ENCODE measurements at regions not wholly inside any gene's neighbourhood (a gene's known extent, or its start where the extent isn't known, plus 50 kb on each side); places are given as distances from the start of the nearest gene placed in this dataset.
"Not testable (repeated sequence)": the region's sequence is repeated elsewhere in the genome, so short reads cannot be mapped to it uniquely, and the experiment has no call there.

DNA sequence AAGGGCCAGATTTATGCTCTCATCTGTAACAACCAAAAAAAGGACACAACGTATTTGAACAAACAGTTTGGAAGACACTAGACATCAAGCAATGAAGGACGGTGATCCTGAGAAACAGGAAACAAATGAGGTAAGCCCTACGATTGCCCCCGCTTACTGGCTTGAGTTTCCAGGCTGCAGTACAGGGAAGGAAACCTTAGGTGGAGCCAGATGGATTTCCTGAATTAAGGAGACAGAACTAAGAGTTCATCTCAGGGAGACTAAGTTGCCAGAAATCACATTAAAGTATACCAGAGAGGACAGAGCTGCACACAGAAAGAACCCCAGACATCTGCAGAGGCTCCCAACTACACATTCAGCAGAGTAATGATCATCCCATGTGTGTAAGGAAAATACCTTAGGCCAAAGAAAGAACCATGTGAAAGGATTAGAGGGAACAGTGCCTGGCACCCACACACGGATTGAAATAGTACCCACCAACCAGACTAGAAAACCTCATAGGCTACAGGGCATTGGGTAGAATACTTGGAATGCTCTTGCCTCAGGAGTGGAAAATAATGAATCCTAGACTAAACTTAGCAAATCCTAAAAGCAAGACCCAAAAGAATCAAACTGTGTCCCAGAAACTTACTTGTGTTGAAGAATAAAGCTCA is 99.3 kb upstream of the NIPBL start:
- no peak for ATAC-seq
- intact Hi-C loops (cut with micrococcal nuclease): no loop called here
- peaks cover 6 to 16% (median 10%) of the 10 kb centered on the region in 5 donors for H3K27me3 Mint-ChIP-seq

DNA sequence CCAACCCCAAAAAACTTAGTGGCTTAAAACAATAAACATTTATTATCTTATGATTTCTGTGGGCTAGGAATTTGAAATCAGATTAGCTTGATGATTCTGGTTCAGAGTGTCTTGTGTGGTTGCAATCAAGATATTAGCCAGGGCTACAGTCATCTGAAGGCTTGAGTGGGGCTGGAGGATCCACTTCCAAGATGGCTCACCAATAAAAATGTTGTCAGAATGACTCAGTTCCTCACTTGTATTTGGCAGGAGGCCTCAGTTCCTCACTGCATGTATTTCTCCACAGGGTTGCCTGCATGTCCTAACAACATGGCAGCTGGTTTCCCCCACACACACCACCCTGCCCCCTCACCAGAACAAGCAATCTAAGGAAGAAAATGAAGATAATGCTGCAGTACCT is 98.2 kb upstream of the NIPBL start:
- peaks cover 6 to 14% (median 10%) of the 10 kb centered on the region in 5 donors for H3K27me3 Mint-ChIP-seq
- no peaks in the 10 kb centered on the region for H3K9me3 ChIP-seq (ENCODE audit: control insufficient read depth in 2 of 3, low read length in 3 of 3)
- ChIA-PET CTCF (no interaction called here), POLR2A (no interaction called here)
- no peak overlapping the region for H3K27ac Mint-ChIP-seq
- H3K27ac ChIP-seq (ENCODE audit: low read depth, low read length): no peak overlapping the region
- H3K4me3 ChIP-seq (ENCODE audit: low read length): no peak overlapping the region
- no peak for DNase-seq
- ATAC-seq: no peak
- no peaks in the 10 kb centered on the region for H3K36me3 Mint-ChIP-seq
- no peak overlapping the region for H3K4me3 Mint-ChIP-seq
- intact Hi-C loops (cut with micrococcal nuclease): no loop called here
- peaks cover 0 to 11% (median 0%) of the 10 kb centered on the region in 11 donors for H3K9me3 Mint-ChIP-seq
- no peaks in the 10 kb centered on the region for H3K27me3 ChIP-seq (ENCODE audit: control insufficient read depth in 2 of 2, insufficient read depth in 2 of 2, low read length in 2 of 2)
- no peaks in the 10 kb centered on the region for H3K36me3 ChIP-seq (ENCODE audit: control insufficient read depth in 2 of 3, insufficient read depth in 3 of 3, low read length in 3 of 3)
- H3K4me1 Mint-ChIP-seq: peaks cover 0 to 2% (median 0%) of the 10 kb centered on the region in 7 donors
- no peaks in the 10 kb centered on the region for H3K4me1 ChIP-seq (ENCODE audit: control insufficient read depth in 2 of 2, insufficient read depth in 2 of 2, low read length in 2 of 2)

More for the DNA sequence above, 99.3 kb upstream of the NIPBL start:
- Mint-ChIP-seq H3K27ac (no peak overlapping the region), H3K9me3 (peaks cover 0 to 11% (median 0%) of the 10 kb centered on the region in 11 donors), H3K36me3 (no peaks in the 10 kb centered on the region), H3K4me3 (no peak overlapping the region), H3K4me1 (peaks cover 0 to 2% (median 0%) of the 10 kb centered on the region in 7 donors)
- no peaks in the 10 kb centered on the region for H3K9me3 ChIP-seq (ENCODE audit: control insufficient read depth in 2 of 3, low read length in 3 of 3)
- POLR2A ChIA-PET: interaction anchor here (0.6 kb wide), 1 partner anchor 846 kb away, joined by 3 read pairs; no protein-coding TSS in a partner anchor
- DNase-seq: no peak
- no peaks in the 10 kb centered on the region for H3K27me3 ChIP-seq (ENCODE audit: control insufficient read depth in 2 of 2, insufficient read depth in 2 of 2, low read length in 2 of 2)
- H3K4me1 ChIP-seq (ENCODE audit: control insufficient read depth in 2 of 2, insufficient read depth in 2 of 2, low read length in 2 of 2): no peaks in the 10 kb centered on the region
- CTCF ChIA-PET: no interaction called here
- no peak overlapping the region for H3K4me3 ChIP-seq (ENCODE audit: low read length)
- no peak overlapping the region for H3K27ac ChIP-seq (ENCODE audit: low read depth, low read length)
- no peaks in the 10 kb centered on the region for H3K36me3 ChIP-seq (ENCODE audit: control insufficient read depth in 2 of 3, insufficient read depth in 3 of 3, low read length in 3 of 3)

DNA sequence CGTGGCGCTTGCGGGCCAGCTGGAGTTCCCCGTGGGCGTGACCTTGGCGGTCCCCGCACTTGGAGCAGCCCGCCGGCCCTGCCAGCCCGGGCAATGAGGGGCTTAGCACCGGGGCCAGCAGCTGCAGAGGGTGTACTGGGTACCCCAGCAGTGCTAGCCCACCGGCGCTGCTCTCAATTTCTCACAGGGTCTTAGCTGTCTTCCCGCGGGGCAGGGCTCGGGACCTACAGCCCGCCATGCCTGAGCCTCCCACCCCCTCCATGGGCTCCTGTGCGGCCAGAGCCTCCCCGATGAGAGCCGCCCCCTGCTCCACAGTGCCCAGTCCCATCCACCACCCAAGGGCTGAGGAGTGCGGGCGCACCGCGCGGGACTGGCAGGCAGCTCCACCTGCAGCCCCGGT is 94.0 kb upstream of the NIPBL start:
- POLR2A ChIA-PET; H3K4me1 Mint-ChIP-seq; H3K4me1 ChIP-seq (ENCODE audit: control insufficient read depth in 2 of 2, insufficient read depth in 2 of 2, low read length in 2 of 2); H3K27me3 ChIP-seq (ENCODE audit: control insufficient read depth in 2 of 2, insufficient read depth in 2 of 2, low read length in 2 of 2); H3K4me3 Mint-ChIP-seq; H3K36me3 ChIP-seq (ENCODE audit: control insufficient read depth in 2 of 3, insufficient read depth in 3 of 3, low read length in 3 of 3); H3K27ac Mint-ChIP-seq; H3K27ac ChIP-seq (ENCODE audit: low read depth, low read length); H3K4me3 ChIP-seq (ENCODE audit: low read length); H3K9me3 ChIP-seq (ENCODE audit: control insufficient read depth in 2 of 3, low read length in 3 of 3); ATAC-seq; DNase-seq; H3K36me3 Mint-ChIP-seq; intact Hi-C loops (cut with micrococcal nuclease): not testable (repeated sequence)
- CTCF ChIA-PET: interaction anchor here (0.8 kb wide), 1 partner anchor 9 kb away, joined by 3 read pairs; no protein-coding TSS in a partner anchor
- Mint-ChIP-seq H3K27me3 (peaks cover 4 to 13% (median 10%) of the 10 kb centered on the region in 5 donors), H3K9me3 (peaks cover 0 to 11% (median 0%) of the 10 kb centered on the region in 11 donors)

DNA sequence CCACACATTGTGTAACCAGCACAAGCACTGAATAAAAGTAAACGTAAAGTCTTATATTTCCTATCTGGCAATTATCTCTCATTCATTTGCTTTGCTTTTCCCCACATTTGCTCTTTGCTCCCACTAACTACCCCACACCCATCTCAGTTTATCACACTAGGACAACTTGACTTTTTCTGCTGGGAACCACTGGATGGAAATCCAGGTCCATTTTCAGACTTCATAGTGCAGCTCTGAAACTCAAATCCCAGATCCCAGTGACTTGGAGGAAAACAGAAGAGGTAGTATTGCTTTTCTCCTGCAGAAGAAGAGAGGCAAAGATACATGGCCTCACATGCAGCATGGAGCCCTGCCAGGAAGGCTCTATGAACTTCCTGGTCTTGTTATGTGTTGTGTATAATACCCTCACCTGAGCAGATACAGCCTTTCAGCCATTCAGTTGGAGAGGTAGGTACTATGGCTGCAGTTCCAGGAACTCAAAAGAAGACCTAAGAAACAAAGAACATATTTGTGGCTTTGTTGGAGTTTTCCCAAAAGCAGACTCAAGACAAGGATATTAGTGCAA is 90.0 kb upstream of the NIPBL start:
- ChIA-PET CTCF (no interaction called here), POLR2A (no interaction called here)
- intact Hi-C loops (cut with micrococcal nuclease): no loop called here
- ATAC-seq: no peak
- no peaks in the 10 kb centered on the region for H3K9me3 ChIP-seq (ENCODE audit: control insufficient read depth in 2 of 3, low read length in 3 of 3)
- no peaks in the 10 kb centered on the region for H3K4me1 Mint-ChIP-seq
- H3K36me3 Mint-ChIP-seq: no peaks in the 10 kb centered on the region
- H3K4me3 Mint-ChIP-seq: no peak overlapping the region
- no peak overlapping the region for H3K27ac Mint-ChIP-seq
- DNase-seq: no peak
- H3K4me1 ChIP-seq (ENCODE audit: control insufficient read depth in 2 of 2, insufficient read depth in 2 of 2, low read length in 2 of 2): no peaks in the 10 kb centered on the region
- peaks cover 0 to 11% (median 8%) of the 10 kb centered on the region in 5 donors for H3K27me3 Mint-ChIP-seq
- H3K27me3 ChIP-seq (ENCODE audit: control insufficient read depth in 2 of 2, insufficient read depth in 2 of 2, low read length in 2 of 2): peaks cover 0 to 3% of the 10 kb centered on the region in 2 donors
- no peaks in the 10 kb centered on the region for H3K36me3 ChIP-seq (ENCODE audit: control insufficient read depth in 2 of 3, insufficient read depth in 3 of 3, low read length in 3 of 3)
- no peaks in the 10 kb centered on the region for H3K9me3 Mint-ChIP-seq
- H3K4me3 ChIP-seq (ENCODE audit: low read length): no peak overlapping the region
- no peak overlapping the region for H3K27ac ChIP-seq (ENCODE audit: low read depth, low read length)

DNA sequence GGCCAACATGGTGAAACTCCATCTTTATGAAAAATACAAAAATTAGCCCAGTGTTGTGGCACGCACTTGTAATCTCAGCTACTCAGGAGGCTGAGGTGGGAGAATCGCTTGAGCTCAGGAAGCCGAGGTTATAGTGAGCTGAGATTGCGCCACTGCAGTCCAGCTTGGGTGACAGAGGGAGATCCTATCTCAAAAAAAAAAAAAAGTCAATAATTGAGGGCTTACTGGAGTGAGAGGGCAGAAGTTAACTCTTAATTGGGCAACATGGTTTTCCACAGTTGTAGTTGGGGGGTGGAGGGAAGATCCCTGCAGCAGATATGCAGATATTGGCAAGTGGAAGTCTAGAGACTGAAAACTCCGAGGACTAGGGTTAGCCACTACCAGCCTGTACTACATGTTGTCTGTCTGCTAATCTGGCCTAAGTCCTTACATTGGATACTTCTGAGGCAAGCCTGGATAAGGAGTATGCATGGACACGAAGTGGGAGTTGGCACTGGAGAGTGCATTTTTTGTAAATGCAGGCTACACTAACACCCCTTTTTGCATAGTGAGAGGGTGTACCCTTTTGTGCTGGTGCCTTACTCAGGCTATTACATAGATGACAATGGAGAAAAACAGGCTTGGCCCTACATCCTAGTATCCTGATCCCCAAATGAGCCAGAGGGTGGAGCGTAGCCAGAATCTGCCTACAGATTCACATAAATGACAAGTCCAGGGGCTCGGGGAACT is 89.0 kb upstream of the NIPBL start:
- no peaks in the 10 kb centered on the region for H3K9me3 Mint-ChIP-seq
- Histone ChIP-seq H3K27ac (ENCODE audit: low read depth, low read length) (no peak overlapping the region), H3K9me3 (ENCODE audit: control insufficient read depth in 2 of 3, low read length in 3 of 3) (no peaks in the 10 kb centered on the region), H3K4me3 (ENCODE audit: low read length) (no peak overlapping the region), H3K27me3 (ENCODE audit: control insufficient read depth in 2 of 2, insufficient read depth in 2 of 2, low read length in 2 of 2) (peaks cover 0 to 3% of the 10 kb centered on the region in 2 donors), H3K4me1 (ENCODE audit: control insufficient read depth in 2 of 2, insufficient read depth in 2 of 2, low read length in 2 of 2) (no peaks in the 10 kb centered on the region), H3K36me3 (ENCODE audit: control insufficient read depth in 2 of 3, insufficient read depth in 3 of 3, low read length in 3 of 3) (no peaks in the 10 kb centered on the region)
- ATAC-seq: no peak
- no peak overlapping the region for H3K4me3 Mint-ChIP-seq
- H3K4me1 Mint-ChIP-seq: no peaks in the 10 kb centered on the region
- CTCF ChIA-PET: no interaction called here
- no peak for DNase-seq
- POLR2A ChIA-PET: no interaction called here
- H3K36me3 Mint-ChIP-seq: no peaks in the 10 kb centered on the region
- intact Hi-C loops (cut with micrococcal nuclease): no loop called here
- peaks cover 0 to 16% (median 13%) of the 10 kb centered on the region in 5 donors for H3K27me3 Mint-ChIP-seq
- H3K27ac Mint-ChIP-seq: no peak overlapping the region

DNA sequence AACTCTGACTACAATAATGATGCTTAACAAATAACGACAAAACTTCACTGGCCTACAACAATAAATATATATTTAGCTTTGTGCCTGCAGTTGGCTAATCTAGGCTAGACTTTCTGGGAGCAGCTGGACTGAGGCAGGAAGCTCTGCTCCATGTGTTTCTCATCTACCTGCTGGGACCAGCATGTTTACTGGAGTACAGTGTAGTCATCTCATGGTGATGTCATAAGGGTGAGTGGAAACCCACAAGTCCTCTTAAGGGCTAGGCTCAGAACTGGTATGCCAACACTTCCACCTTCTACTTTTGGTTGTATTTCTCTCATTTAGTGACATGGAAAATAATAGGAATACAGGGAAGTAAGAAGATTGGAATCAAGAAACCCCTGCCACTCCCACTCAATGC is 85.7 kb upstream of the NIPBL start:
- H3K27me3 Mint-ChIP-seq: peaks cover 3 to 24% (median 18%) of the 10 kb centered on the region in 5 donors
- H3K4me1 ChIP-seq (ENCODE audit: control insufficient read depth in 2 of 2, insufficient read depth in 2 of 2, low read length in 2 of 2): no peaks in the 10 kb centered on the region
- no peak overlapping the region for H3K27ac ChIP-seq (ENCODE audit: low read depth, low read length)
- no peaks in the 10 kb centered on the region for H3K36me3 Mint-ChIP-seq
- H3K9me3 Mint-ChIP-seq: no peaks in the 10 kb centered on the region
- no peak overlapping the region for H3K4me3 ChIP-seq (ENCODE audit: low read length)
- peaks cover 0 to 3% of the 10 kb centered on the region in 2 donors for H3K27me3 ChIP-seq (ENCODE audit: control insufficient read depth in 2 of 2, insufficient read depth in 2 of 2, low read length in 2 of 2)
- no peak for ATAC-seq
- intact Hi-C loops (cut with micrococcal nuclease): no loop called here
- H3K36me3 ChIP-seq (ENCODE audit: control insufficient read depth in 2 of 3, insufficient read depth in 3 of 3, low read length in 3 of 3): no peaks in the 10 kb centered on the region
- no peak for DNase-seq
- no peaks in the 10 kb centered on the region for H3K9me3 ChIP-seq (ENCODE audit: control insufficient read depth in 2 of 3, low read length in 3 of 3)
- ChIA-PET POLR2A (no interaction called here), CTCF (interaction anchor here (0.9 kb wide), 1 partner anchor 82 kb away, joined by 3 read pairs; no protein-coding TSS in a partner anchor)
- H3K4me3 Mint-ChIP-seq: no peak overlapping the region
- H3K27ac Mint-ChIP-seq: no peak overlapping the region
- H3K4me1 Mint-ChIP-seq: no peaks in the 10 kb centered on the region

Measured in naive thymus-derived CD4-positive, alpha-beta T cell (primary cell).